ENCODE measurements at regions not wholly inside any gene's neighbourhood (a gene's known extent, or its start where the extent isn't known, plus 50 kb on each side); places are given as distances from the start of the nearest gene placed in this dataset.

DNA sequence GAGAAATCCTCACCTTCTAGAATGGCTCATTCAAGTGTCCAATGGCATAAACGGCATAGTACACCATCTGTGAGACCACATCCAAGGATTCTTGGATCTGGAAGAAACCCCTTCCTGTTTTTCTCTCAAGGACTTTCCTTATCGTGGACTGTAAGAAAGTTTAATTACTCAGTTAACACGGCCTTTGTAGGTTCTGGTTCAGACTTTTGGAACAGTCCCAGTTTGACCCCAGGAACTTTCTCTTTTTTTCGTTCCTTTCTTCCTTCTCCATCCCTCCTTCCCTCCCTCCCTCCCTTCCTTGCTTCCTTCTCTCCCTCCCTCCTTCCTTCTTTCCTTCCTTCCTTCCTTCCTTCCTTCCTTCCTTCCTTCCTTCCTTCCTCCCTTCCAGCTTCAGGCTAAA, 343.5 kb upstream of the SMIM31 start:
- DNase-seq (ENCODE audit: low read depth), result no peak
- H3K4me3 ChIP-seq (ENCODE audit: low read depth, low read length), result no peak overlapping the region
- TF ChIP-seq, protein P1, sequence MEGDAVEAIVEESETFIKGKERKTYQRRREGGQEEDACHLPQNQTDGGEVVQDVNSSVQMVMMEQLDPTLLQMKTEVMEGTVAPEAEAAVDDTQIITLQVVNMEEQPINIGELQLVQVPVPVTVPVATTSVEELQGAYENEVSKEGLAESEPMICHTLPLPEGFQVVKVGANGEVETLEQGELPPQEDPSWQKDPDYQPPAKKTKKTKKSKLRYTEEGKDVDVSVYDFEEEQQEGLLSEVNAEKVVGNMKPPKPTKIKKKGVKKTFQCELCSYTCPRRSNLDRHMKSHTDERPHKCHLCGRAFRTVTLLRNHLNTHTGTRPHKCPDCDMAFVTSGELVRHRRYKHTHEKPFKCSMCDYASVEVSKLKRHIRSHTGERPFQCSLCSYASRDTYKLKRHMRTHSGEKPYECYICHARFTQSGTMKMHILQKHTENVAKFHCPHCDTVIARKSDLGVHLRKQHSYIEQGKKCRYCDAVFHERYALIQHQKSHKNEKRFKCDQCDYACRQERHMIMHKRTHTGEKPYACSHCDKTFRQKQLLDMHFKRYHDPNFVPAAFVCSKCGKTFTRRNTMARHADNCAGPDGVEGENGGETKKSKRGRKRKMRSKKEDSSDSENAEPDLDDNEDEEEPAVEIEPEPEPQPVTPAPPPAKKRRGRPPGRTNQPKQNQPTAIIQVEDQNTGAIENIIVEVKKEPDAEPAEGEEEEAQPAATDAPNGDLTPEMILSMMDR (IDR thresholded peaks at IDR 0.05; ENCODE audit: low read depth, low read length, missing control alignments), result no peak

DNA sequence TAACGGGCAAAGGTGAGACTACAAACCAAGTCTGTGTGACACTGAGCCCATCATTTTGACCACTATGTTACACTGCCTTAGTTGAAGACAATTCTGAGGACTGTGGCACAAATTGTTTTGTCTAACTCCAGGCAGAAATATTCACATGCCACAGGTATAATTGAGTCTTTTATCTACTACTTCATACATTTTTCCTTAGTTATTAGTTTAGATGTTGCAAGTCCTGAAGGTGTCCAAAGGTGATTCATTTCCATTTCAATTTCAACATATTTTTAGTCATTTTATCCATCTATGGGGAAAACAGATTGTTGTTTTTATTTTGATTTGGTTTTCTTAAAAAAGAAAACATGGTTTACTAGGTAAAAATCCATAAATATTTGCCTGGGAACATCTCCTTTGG, 341.7 kb upstream of the SMIM31 start:
- TF ChIP-seq, protein P1 (IDR thresholded peaks at IDR 0.05; ENCODE audit: low read depth, low read length, missing control alignments), result no peak
- no peak overlapping the region for H3K4me3 ChIP-seq (ENCODE audit: low read depth, low read length)
- no peak for DNase-seq (ENCODE audit: low read depth)

DNA sequence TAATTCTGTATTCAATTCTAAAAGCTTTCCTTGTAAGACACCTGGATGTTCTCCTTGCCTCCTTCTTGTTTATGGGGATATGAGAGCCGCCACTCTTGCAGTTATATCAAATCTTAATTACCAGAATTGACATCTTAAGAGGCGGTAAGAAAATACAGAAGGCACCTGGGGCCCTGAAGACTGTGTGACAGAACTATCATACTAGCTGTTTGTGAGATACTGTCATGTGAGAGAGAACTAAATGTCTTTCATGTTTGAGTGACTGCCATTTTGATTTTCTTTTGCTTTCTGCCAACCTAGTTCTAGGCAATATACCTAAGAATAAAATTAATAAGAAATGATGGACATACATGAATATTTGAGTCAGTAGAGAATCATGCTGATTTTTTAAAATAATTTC, 340.2 kb upstream of the SMIM31 start:
- TF ChIP-seq, protein P1 (IDR thresholded peaks at IDR 0.05; ENCODE audit: low read depth, low read length, missing control alignments), result no peak
- H3K4me3 ChIP-seq (ENCODE audit: low read depth, low read length), result no peak overlapping the region
- DNase-seq (ENCODE audit: low read depth), result no peak

DNA sequence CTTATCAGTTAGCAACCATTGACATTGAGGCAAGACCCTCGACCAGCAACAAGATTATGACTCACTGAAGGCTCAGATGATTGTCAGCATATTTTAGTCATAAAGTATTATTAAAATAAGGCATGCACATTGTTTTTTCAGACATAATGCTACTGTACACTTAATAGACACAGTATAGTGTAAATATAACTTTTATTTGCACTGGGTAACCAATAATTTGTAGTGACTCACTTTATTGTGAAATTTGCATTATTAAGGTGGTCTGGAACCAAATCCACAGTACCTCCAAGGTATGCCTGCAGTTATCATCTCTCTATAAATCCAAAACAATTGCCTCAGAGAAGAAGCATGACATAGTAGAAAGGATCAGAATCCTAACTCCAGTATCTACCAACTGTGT, 330.1 kb upstream of the SMIM31 start:
- no peak for DNase-seq (ENCODE audit: low read depth)
- TF ChIP-seq, protein P1 (IDR thresholded peaks at IDR 0.05; ENCODE audit: low read depth, low read length, missing control alignments), result no peak

DNA sequence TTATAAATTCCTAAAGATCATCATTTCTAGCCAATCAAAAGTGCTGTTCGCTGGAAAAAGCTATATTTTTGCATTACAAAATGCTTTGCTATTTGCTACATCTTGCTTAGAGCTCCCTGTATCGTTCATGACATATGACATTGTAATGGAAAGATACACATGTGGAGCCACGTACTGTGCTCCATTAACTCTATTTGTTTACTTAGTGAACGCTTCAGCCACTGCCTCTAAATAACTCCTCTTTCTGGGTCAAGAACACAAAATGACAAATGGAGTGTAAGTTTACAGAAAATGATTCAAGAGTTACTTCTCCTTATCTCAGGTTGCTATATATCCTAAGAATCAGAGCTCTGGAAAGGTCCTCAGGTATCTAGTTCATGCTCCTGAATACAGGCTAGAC, 329.1 kb upstream of the SMIM31 start:
- H3K4me3 ChIP-seq (ENCODE audit: low read depth, low read length), result no peak overlapping the region
- no peak for DNase-seq (ENCODE audit: low read depth)
- TF ChIP-seq, protein P1 (IDR thresholded peaks at IDR 0.05; ENCODE audit: low read depth, low read length, missing control alignments), result no peak

More for the DNA sequence above, 330.1 kb upstream of the SMIM31 start:
- H3K4me3 ChIP-seq (ENCODE audit: low read depth, low read length), result no peak overlapping the region

DNA sequence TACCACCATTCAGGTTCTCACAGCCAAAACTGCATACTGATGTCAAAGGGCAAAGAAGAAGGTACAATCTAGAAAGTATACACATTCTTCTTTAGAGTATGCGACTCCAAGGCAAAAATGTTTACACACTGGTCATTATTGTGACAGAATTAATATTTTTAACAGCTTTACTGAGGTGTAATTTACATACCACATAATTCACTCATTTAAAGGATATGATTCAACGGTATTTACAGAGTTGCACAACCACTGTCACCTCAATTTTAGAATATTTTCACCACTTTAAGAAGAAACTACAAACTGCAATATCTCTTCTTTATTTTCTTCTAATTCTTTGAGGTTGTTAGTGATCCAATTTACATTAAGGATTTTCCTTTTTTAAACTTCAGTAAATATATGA, 325.4 kb upstream of the SMIM31 start:
- no peak overlapping the region for H3K4me3 ChIP-seq (ENCODE audit: low read depth, low read length)
- TF ChIP-seq, protein P1 (IDR thresholded peaks at IDR 0.05; ENCODE audit: low read depth, low read length, missing control alignments), result no peak
- DNase-seq (ENCODE audit: low read depth), result no peak

DNA sequence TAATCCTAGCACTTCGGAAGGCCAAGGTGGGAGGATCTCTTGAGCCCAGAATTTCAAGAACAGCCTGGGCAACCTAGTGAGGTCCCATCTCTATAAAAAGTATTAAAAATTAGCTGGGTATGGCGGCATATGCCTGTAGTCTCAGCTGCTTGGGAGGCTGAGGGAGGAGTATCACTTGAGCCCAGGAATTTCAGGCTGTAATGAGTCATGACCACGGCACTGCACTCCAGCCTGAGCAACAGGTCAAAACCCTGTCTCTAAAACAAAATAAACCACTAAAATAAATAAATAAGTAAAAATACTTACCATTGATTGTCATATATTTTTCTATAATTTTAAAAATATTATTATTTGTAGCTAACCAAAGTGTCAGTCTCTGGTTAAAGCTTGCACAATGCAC, 315.6 kb upstream of the SMIM31 start:
- H3K4me3 ChIP-seq (ENCODE audit: low read depth, low read length), result no peak overlapping the region
- DNase-seq (ENCODE audit: low read depth), result no peak
- TF ChIP-seq, protein P1 (IDR thresholded peaks at IDR 0.05; ENCODE audit: low read depth, low read length, missing control alignments), result no peak
